SK-N-SH treated with all-trans-retinoic acid at 6 μM for 48 hours (cell line): ENCODE measurements at regions not wholly inside any gene's neighbourhood (a gene's known extent, or its start where the extent isn't known, plus 50 kb on each side); places are given as distances from the start of the nearest gene placed in this dataset.

Experiments
- ATAC-seq: fragments of 200-7000 bp; cut with Tn5 transposase; 3 replicates; pipeline ENCODE4 v1.9.1; 2020; ENCODE audit warnings: mild to moderate bottlenecking, moderate library complexity
- ARNTL ChIP-seq: fragments of 450-650 bp; formaldehyde crosslinking; IDR thresholded peaks from 2 replicates; pipeline ENCODE4 v1.5.0; 2020; ENCODE audit warnings: low read depth, mild to moderate bottlenecking, moderate library complexity, borderline replicate concordance
- BACH2 ChIP-seq: fragments of 250-450 bp; sonication (Bioruptor Pico); IDR thresholded peaks from 2 replicates; pipeline ENCODE4 v1.9.0; 2021; ENCODE audit warnings: mild to moderate bottlenecking, borderline replicate concordance
- CSDC2 ChIP-seq: fragments of 250-450 bp; sonication (Bioruptor Pico); IDR thresholded peaks from 2 replicates; pipeline ENCODE4 v1.5.0; 2020; ENCODE audit warnings: mild to moderate bottlenecking, moderate library complexity
- CSRNP3 ChIP-seq: fragments of 250-450 bp; sonication (Bioruptor Pico); IDR thresholded peaks from 2 replicates; pipeline ENCODE4 v1.5.1; 2021; ENCODE audit warnings: mild to moderate bottlenecking, moderate library complexity
- ESRRG ChIP-seq: fragments of 250-450 bp; sonication (Bioruptor Pico); IDR thresholded peaks from 2 replicates; pipeline ENCODE4 v1.6.1; 2021; ENCODE audit warnings: mild to moderate bottlenecking
- GLIS3 ChIP-seq: fragments of 250-450 bp; sonication (Bioruptor Pico); IDR thresholded peaks from 2 replicates; pipeline ENCODE4 v1.5.0; 2020; ENCODE audit warnings: mild to moderate bottlenecking, moderate library complexity
- OSR1 ChIP-seq: fragments of 250-450 bp; sonication (Bioruptor Pico); IDR thresholded peaks from 2 replicates; pipeline ENCODE4 v1.8.0; 2022; ENCODE audit warnings: moderate library complexity, mild to moderate bottlenecking, inconsistent platforms
- POU6F1 ChIP-seq: fragments of 250-450 bp; sonication (Bioruptor Pico); IDR thresholded peaks from 2 replicates; pipeline ENCODE4 v1.8.0; 2021; ENCODE audit warnings: low read depth, mild to moderate bottlenecking, moderate library complexity, borderline replicate concordance
- PPARA ChIP-seq: fragments of 250-450 bp; sonication (Bioruptor Pico); IDR thresholded peaks from 2 replicates; pipeline ENCODE4 v1.5.0; 2020; ENCODE audit warnings: mild to moderate bottlenecking, borderline replicate concordance
- RARB ChIP-seq: fragments of 250-450 bp; sonication (Bioruptor Pico); IDR thresholded peaks from 2 replicates; pipeline ENCODE4 v1.8.0; 2021; ENCODE audit warnings: mild to moderate bottlenecking, moderate library complexity
- SNAI2 ChIP-seq: fragments of 250-450 bp; sonication (Bioruptor Pico); IDR thresholded peaks from 2 replicates; pipeline ENCODE4 v1.5.0; 2020; ENCODE audit warnings: mild to moderate bottlenecking, moderate library complexity
- TOX ChIP-seq: fragments of 250-450 bp; sonication (Bioruptor Pico); IDR thresholded peaks from 2 replicates; pipeline ENCODE4 v1.8.0; 2021; ENCODE audit warnings: mild to moderate bottlenecking, moderate library complexity, borderline replicate concordance
- ZFP3 ChIP-seq: fragments of 250-450 bp; sonication (Bioruptor Pico); IDR thresholded peaks from 2 replicates; pipeline ENCODE4 v1.5.0; 2020; ENCODE audit warnings: mild to moderate bottlenecking, moderate library complexity
- ZNF565 ChIP-seq: fragments of 450-650 bp; formaldehyde crosslinking; conservative IDR thresholded peaks from 2 replicates; pipeline ENCODE4 v1.5.0; 2020; ENCODE audit warnings: low read depth, mild to moderate bottlenecking, moderate library complexity
- ZNF70 ChIP-seq: fragments of 450-650 bp; formaldehyde crosslinking; IDR thresholded peaks from 2 replicates; pipeline ENCODE4 v1.5.0; 2020; ENCODE audit warnings: mild to moderate bottlenecking, moderate library complexity
- ZNF8 ChIP-seq: fragments of 450-650 bp; formaldehyde crosslinking; IDR thresholded peaks from 2 replicates; pipeline ENCODE4 v1.5.0; 2020; ENCODE audit warnings: mild to moderate bottlenecking, moderate library complexity
- TF ChIP-seq, protein P1 (sequence below): fragments of 250-450 bp; sonication (Bioruptor Pico); IDR thresholded peaks from 2 replicates; pipeline ENCODE4 v1.5.0; 2020; ENCODE audit warnings: mild to moderate bottlenecking, moderate library complexity
- TF ChIP-seq, protein P2 (sequence below): fragments of 250-450 bp; sonication (Bioruptor Pico); IDR thresholded peaks from 2 replicates; pipeline ENCODE4 v1.8.0; 2020; ENCODE audit warnings: mild to moderate bottlenecking, moderate library complexity, borderline replicate concordance
- TF ChIP-seq, protein P3 (sequence below): fragments of 250-450 bp; sonication (Bioruptor Pico); IDR thresholded peaks from 2 replicates; pipeline ENCODE4 v1.5.1; 2020; ENCODE audit warnings: low read depth, mild to moderate bottlenecking, moderate library complexity

DNA sequence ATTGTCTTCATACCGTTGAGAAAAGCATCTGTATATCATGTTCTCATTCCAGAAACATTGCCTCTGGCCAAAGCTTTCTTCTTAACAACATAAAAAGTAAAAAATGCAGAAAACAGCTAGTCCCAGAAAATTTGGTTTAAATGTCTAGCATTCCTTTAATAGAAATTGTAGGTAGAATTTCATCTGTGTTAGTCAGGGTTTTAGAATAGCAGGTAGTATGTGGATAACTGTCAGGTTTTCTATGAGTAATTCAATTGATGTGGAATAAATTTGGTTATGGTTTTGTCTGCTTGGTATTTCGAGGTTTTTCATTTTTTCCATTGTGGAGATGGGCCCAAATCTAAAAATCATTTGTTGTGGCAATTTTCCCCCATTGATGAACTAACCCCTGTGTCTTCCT is 616.7 kb downstream of the KCNJ2 start:
- TF ChIP-seq OSR1 (no peak), GLIS3 (CRISPR knock-in tag) (no peak), PPARA (CRISPR knock-in tag) (no peak), POU6F1 (CRISPR knock-in tag) (no peak), CSRNP3 (CRISPR knock-in tag) (no peak), CSDC2 (no peak), ZNF565 (no peak), BACH2 (CRISPR knock-in tag) (no peak), SNAI2 (CRISPR knock-in tag) (no peak), ZNF70 (no peak), ZNF8 (CRISPR knock-in tag) (no peak), ARNTL (CRISPR knock-in tag) (no peak), ZFP3 (CRISPR knock-in tag) (no peak), TOX (CRISPR knock-in tag) (no peak), ESRRG (no peak)
- TF ChIP-seq, protein P1, sequence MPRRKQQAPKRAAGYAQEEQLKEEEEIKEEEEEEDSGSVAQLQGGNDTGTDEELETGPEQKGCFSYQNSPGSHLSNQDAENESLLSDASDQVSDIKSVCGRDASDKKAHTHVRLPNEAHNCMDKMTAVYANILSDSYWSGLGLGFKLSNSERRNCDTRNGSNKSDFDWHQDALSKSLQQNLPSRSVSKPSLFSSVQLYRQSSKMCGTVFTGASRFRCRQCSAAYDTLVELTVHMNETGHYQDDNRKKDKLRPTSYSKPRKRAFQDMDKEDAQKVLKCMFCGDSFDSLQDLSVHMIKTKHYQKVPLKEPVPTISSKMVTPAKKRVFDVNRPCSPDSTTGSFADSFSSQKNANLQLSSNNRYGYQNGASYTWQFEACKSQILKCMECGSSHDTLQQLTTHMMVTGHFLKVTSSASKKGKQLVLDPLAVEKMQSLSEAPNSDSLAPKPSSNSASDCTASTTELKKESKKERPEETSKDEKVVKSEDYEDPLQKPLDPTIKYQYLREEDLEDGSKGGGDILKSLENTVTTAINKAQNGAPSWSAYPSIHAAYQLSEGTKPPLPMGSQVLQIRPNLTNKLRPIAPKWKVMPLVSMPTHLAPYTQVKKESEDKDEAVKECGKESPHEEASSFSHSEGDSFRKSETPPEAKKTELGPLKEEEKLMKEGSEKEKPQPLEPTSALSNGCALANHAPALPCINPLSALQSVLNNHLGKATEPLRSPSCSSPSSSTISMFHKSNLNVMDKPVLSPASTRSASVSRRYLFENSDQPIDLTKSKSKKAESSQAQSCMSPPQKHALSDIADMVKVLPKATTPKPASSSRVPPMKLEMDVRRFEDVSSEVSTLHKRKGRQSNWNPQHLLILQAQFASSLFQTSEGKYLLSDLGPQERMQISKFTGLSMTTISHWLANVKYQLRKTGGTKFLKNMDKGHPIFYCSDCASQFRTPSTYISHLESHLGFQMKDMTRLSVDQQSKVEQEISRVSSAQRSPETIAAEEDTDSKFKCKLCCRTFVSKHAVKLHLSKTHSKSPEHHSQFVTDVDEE = no peak
- TF ChIP-seq, protein P2, sequence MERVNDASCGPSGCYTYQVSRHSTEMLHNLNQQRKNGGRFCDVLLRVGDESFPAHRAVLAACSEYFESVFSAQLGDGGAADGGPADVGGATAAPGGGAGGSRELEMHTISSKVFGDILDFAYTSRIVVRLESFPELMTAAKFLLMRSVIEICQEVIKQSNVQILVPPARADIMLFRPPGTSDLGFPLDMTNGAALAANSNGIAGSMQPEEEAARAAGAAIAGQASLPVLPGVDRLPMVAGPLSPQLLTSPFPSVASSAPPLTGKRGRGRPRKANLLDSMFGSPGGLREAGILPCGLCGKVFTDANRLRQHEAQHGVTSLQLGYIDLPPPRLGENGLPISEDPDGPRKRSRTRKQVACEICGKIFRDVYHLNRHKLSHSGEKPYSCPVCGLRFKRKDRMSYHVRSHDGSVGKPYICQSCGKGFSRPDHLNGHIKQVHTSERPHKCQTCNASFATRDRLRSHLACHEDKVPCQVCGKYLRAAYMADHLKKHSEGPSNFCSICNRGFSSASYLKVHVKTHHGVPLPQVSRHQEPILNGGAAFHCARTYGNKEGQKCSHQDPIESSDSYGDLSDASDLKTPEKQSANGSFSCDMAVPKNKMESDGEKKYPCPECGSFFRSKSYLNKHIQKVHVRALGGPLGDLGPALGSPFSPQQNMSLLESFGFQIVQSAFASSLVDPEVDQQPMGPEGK = no peak
- TF ChIP-seq, protein P3, sequence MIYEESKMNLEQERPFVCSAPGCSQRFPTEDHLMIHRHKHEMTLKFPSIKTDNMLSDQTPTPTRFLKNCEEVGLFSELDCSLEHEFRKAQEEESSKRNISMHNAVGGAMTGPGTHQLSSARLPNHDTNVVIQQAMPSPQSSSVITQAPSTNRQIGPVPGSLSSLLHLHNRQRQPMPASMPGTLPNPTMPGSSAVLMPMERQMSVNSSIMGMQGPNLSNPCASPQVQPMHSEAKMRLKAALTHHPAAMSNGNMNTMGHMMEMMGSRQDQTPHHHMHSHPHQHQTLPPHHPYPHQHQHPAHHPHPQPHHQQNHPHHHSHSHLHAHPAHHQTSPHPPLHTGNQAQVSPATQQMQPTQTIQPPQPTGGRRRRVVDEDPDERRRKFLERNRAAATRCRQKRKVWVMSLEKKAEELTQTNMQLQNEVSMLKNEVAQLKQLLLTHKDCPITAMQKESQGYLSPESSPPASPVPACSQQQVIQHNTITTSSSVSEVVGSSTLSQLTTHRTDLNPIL (CRISPR knock-in tag) = no peak
- ATAC-seq = no peak

DNA sequence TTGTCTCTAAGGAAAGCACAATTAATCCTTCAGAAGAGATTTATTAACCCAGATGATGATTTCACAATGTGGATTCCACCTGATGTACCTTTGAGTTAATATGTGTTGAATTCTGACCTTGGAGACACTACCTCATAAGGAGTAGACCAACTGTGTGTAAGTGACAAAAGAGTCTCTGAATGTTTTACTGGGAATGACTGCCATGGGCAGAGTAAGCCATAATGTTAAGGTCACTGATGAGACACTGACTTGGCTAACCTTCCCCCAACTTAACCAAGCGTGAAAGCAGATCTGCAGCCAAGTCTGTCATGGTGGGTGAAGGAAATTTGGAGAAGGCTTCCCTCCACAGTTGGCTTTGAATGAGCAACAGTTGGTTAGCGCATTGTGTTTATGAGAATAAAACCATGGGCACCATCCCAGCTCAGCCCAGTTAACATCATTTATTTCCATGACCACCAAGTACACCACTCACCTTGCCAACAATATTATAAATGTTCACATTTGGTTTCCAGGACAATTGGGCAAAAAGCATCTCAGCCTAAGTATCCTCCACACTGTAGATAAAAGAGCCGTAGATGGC is 618.5 kb downstream of the KCNJ2 start:
- no peak for ATAC-seq
- no peak for TF ChIP-seq ZNF70
- no peak for TF ChIP-seq BACH2 (CRISPR knock-in tag)
- no peak for TF ChIP-seq ZNF565
- TF ChIP-seq TOX (CRISPR knock-in tag) = no peak
- TF ChIP-seq CSRNP3 (CRISPR knock-in tag) = no peak
- TF ChIP-seq, protein P2 = no peak
- TF ChIP-seq, protein P3 (CRISPR knock-in tag) = no peak
- no peak for TF ChIP-seq PPARA (CRISPR knock-in tag)
- no peak for TF ChIP-seq RARB (CRISPR knock-in tag)
- TF ChIP-seq, all 23 proteins: peak for 0
